ENCODE measurements at regions not wholly inside any gene's neighbourhood (a gene's known extent, or its start where the extent isn't known, plus 50 kb on each side); places are given as distances from the start of the nearest gene placed in this dataset.

DNA sequence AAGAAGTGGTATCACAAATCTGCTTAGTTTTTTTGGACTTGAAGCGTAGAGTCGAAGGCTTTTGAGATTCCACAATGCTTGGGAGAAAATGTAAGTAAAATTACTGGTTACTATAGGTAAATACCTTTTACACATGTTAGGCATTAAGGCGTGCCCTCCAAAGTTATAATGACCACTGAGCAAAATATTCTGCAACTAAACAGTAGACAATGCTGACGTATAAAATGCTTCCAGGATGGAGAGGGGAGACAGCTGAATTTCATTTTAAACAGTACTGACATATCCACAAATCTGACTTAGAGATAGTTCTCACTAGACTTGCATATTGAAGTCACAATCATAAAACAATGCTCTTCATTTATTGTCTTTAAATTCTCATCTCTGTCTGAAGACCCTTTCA lies 144.5 kb upstream of the DCN start:
- DNase-seq, result no peak

DNA sequence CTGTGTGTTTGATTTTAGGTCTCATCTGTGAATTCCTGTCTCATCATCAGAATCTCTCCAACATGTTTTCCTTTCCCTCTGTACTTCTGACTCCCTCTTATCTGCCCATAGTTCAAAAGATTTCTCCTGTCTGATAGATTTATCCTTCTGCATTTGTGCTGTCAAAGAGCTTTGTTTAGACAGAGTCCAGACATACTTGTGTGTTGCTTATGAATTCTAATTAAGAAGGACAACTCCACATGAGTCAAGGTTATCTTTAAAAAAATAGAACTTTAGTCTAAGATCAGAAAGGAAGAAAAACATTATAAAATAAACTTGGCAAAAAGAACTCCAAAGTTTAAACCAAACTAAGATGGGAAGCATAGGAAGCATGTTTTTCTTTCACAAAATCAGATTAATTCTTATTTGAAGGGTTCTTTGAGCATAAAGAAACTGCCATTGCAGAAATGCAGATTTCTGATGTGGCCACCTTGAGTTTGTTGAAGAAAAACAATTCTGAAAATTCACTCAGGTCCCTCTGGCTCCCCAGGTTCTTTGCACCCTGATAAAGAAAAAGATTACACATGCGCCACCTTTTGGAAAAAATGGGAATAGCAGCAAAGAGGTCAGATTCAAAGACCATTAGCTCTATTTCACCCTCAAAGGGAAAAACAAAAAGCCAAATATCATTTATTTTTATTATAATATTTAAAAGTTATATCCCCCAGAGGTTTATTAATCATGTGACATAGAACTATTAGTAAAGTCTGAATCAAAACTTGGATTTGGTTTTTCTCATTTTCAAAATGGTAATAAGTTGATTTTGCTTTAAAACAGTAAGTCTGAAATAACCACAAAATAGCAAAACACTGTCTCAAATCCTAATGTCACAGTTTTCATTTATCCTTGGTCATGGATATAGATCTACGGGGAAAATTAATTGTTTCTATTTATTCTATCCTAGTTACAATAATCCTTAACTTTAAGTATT lies 143.7 kb upstream of the DCN start:
- DNase-seq, result peak; percentile 20

DNA sequence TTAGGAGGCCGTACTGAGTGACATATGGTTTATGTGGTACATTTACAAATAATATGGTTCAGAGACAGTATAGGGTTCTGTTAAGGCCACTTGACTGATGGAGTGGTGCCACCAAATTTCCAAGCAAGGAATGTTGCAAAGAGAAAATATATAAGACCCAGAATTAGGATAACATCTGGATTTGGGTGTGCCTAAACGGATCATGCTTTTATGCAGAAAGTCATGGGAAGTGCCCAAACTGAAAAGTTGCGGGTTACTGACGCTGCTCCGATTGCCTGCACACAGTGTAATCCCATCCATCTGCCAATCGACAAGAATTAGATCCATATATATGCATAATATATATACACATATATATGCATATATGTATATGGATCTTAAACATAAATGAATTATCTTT lies 138.4 kb upstream of the DCN start:
- no peak for DNase-seq

DNA sequence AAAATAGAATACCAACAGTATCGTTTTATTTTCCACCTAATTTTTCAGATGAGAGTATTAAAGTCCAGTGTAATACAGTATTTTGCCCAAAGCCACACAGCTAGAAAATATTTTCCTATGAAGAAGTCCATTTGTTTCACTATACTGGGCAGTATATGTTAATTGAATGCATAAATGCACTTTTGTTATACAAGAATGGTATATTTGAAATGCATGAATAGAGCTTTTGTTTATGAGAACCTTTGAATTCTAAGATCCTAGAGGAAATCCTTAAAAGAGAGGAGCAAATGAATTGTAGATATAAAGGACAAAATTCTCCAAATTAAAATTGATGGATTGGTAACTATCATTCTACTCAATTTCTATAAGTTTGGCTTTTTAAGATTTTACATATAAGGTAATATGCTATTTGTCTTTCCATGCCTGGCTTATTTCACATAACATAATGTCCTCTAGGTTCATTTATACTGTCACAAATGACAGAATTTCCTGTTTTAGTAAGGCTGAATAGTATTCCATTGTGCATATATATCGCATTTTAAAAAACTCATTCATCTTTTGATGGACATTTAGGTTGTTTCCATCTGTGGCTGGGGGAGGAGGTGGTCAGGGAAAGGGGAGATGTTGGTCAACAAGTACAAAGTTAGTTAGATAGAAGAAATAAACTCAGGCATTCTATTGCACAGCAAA lies 136.6 kb upstream of the DCN start:
- no peak for DNase-seq

DNA sequence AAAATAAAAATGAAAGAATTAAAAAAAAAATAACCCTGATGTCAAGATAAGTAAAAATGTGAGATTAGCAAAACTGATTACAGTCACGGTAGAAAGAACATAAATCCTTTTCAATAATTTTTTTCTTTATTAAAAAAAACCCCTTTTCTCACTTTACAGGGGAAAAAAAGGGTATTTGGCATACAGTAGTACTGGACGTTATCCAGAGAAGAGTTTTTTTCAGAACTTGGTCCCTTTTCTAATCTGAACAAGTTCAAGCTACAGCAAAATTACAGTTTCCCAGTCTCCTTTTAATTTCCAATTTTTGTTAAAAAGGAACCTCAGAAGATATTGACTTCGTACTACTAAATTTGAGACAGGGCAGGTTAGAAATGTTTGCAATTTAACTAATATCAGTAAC lies 134.7 kb upstream of the DCN start:
- DNase-seq, result no peak

DNA sequence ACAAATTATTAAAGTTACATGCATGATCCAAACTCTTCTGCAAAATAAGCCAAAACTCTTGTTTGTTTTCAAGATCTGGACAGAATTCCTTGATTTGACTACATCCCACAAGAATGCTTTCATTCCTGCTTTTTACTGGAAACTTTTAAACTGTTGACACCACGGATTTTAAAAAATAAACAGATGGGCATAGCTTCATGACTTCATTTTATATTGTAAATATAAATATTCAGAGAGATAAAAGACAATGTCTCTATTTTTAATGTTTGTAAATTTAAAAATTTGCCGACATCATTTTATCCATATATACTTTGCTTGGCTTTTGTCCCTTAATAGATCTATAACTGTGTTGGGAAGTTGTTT lies 134.3 kb upstream of the DCN start:
- DNase-seq, result no peak

DNA sequence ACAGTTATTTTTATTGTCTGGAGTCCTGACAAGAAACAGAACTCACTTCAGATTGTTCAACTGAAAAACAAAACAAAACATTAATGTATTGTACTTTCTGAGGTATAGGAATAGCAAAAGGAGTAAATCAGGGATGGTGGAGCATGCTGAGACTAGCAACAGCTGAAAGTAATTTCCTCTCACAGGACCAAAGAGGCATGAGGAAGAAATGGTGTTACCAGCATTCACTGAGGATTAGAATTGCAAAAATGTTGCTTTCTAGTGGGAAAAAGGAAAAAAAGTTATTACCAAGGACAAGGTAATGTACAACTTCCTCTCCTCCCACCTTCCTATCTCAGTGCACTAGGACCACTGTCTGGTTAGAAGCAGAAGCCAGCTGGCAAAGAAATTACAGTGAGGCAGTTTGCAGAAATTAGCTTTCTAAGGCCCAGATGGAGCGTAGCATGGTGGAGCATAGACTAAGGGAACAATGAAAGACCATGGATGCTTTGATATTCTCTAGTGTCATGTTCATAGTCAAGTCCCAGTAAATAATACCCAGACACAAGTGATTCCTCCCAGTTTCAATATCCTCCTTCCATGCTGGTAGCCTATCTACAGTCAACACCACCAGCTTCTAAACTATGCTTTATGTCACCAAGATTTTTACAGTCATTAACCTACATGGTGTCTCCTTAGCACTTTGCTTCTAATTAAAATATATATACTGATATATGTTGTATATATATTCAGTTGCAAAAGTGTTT lies 133.7 kb upstream of the DCN start:
- DNase-seq, result no peak

DNA sequence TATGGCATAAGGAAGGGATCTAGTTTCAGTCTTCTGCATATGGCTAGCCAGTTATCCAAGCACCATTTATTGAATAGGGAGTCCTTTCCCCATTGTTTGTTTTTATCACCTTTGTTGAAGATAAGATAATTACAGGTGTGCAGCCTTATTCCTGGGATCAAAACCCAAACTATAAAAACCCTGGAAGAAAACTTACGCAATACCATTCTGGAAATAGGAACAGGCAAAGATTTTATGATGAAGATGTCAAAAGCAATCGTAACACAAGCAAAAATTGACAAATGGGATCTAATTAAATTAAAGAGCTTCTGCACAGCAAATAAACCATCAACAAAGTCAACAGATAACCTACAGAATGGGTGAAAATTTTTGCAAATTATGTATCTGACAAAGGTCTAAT lies 128.5 kb upstream of the DCN start:
- DNase-seq, result no peak

DNA sequence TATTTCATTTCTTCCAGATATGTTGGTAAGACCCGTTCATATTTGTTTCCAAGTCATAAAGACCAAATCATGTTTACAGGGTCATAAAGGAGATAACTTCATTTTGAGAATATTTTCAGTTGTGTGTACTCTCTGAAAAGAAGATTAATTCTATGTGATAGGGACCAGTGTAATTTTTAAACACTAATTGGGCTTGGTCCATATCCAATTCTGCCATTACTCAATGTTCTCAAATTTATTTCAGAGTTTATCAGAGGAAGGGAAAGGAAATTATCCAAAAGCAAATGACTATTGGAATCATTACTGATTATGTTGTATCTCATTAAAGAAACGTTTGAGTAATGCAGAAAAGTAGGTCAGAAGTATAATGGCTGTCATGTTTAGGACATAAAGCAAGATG lies 126.8 kb upstream of the DCN start:
- DNase-seq, result no peak

DNA sequence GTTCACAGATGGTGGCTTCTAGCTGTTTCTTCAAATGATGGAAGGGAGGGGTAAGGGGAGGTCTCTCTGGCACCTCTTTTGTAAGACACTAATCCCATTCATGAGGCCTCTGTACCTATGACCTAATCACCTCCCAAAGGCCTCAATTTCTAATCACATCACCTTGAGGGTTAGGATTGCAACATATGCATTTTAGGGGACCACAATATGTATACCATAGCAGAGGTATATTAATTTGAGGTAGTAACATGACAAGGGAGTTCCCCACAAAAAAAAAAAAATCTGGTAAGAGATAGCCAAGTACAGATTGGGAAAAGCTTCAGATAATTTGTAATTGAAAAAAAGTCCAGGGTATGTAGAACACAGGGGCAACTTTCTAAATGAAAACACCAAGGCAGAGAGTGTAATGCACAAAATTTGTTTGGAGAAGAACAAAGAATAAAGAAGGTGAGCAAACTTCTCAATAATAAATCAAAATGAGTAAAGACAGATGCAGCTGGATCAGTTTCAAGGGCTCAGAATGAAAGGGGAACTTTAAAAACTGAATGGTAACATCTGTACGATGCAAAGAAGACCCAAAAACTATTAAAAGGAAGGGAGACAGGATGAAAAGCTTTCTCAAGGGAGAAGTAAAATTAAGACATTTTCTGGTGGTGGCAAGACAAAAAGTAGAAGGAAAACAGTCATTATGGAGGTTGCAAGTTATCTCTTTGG lies 125.5 kb upstream of the DCN start:
- DNase-seq, result no peak

DNA sequence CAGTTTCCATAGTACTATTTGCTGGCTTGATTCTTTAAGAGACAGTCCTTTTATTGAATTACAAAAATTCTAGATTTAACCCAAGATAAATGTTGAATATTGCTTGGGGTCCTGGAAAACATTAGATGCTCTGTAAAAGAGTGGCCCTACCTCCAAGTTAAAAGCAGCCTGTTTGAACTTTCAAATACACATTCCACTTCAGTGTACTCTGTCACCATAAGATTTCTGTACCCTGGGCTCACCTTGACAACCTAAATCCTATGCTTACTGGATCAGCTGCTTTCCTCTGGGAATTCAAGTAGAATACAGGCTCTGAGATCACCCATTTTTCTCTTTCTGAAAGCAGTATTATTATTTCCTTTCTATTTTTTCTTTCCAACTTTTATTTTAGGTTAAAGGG lies 107.7 kb upstream of the DCN start:
- no peak for DNase-seq

DNA sequence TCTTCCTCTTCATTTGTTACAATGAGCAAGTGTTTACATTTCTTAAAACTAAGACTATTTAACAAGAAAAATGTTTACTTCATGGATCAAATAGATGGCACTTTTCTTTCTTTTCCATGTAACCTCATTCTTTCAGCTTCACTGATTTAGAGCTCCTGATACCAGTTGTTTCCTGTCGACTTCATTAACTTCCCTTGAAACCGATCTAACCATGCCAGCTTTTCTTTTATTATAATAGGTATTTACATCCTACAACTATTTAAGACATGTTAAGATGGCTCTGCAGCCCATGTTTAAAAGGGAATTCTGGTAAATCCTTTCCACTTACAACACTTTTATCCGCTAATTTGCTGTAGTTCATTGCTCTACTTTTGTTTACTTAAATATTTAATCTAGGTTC lies 107.3 kb upstream of the DCN start:
- DNase-seq, result no peak

DNA sequence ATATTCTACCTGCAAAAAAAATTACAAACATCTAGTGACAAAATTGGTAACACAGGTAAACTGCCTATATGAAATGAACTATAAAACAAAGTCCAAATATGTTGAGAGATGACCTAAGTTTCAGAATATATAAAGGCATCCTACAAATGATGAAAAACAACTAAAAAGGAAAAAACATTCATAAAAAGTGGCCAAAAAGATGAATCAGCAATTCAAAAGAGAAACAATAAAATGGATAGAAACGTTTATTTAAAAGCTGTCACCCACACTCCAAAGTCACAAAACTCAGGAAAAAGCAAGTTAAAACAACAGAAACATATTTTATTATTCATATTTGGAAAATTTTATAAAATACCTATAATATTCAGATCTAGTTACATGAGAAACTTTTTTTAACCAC lies 106.5 kb upstream of the DCN start:
- no peak for DNase-seq

DNA sequence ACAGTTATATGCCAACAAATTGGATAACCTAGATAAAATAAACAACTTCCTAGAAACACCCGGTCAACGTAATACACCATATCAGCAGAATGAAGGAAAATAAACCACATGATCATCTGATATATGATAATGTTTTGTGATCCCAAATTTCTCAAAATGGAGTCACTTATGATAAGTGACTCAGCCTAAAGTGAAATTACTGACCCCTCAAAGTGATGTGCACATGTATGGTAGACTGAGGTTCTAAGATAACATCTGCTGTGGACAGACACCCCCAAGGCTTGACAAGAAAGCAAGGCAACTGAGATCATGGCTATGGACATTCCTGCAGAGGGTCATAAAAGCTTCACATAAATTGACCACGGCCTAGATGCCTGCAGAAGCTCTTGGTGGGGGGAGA lies 105.1 kb upstream of the DCN start:
- DNase-seq, result no peak

DNA sequence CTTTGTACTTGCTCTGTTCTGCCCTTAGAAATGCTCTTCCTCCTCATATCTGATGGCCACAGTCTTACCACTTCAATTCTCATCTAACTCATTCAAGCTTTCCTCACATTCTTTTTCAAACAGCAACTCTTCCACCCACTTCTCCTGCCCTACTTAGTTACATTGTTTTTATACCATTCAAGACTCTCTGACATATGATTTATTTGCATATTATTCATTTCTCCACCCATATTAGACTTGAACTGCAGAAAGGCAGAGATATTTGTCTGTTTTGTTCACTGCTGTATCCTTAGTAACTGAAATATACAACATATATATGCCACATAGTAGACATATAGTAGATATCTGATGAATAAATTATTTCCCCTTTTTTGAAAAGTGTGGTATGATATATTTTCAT lies 95.5 kb upstream of the DCN start:
- DNase-seq, result no peak

DNA sequence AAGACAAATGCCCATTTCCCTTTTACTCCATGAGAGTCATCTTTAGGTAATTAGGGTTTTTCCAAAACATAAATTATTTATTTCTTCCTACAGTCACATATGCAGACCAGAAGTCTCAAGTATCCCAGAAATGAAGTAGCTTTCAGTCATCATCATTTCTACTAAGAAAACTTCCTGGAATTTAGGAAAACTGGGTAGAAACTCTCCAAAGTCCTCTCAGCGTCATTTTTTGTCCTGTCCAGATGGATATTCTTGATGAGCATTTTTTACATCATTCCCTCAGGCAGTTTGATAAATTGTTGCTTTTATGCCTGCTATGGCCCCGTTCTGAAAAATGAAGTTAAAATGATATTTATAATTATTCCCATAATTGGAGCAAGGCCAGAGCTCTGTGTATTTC lies 93.9 kb upstream of the DCN start:
- DNase-seq, result no peak

DNA sequence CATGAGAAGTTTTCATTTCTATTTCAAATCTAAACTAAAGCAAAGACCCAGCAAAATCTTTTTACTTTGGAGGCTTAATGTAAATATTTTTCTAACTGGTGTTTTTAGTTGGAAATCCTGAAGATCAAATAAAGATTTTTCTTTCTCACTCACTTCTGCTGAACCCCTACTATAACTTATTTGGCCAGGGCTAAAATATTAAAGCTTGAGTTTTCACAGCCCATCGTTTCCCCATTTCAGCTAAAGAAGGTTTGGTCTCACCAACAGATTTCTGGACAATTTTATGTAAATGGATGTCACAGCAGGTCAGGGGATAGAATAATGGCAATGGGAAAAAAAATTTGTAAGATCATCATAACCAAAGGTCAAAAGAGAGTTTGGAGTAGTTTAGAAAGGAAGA lies 92.7 kb upstream of the DCN start:
- DNase-seq, result no peak

DNA sequence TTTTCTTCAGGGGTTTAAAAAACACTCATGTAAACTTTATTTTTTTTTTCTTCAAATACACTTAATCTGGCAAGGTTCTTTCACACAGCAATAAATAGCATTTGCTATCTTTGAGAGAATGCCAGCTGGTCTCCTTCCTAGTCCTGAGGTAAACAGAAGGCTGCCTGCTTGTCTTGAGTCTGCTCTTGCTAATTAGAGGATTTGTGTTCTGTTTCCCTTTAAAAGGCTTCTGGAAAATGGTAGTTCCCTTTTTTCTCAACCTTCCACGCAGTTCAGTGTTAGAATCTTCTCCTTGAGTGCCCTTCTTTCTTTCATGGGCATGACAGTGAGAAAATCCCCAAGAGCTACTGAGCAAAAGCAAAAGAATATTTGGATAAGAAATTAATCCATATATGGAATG lies 92.3 kb upstream of the DCN start:
- no peak for DNase-seq

DNA sequence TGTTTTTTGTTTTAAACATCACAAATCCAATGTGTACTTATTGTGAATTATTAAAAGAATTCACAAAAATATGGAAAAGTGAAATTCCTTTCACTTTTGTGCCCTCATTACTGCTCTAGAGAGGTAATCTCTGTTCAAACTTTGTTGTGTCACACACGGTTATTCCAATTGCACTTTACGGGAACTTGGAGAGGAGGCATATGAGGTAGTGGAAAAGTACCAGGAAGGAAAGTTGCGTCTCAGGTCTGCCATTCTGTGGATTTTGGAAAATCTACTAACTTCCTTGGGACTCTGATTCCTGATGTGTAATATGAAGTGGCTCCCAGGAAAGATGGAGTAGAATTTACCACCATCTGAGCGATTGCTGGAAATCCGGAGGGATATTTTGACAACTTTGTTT lies 90.9 kb upstream of the DCN start:
- no peak for DNase-seq

DNA sequence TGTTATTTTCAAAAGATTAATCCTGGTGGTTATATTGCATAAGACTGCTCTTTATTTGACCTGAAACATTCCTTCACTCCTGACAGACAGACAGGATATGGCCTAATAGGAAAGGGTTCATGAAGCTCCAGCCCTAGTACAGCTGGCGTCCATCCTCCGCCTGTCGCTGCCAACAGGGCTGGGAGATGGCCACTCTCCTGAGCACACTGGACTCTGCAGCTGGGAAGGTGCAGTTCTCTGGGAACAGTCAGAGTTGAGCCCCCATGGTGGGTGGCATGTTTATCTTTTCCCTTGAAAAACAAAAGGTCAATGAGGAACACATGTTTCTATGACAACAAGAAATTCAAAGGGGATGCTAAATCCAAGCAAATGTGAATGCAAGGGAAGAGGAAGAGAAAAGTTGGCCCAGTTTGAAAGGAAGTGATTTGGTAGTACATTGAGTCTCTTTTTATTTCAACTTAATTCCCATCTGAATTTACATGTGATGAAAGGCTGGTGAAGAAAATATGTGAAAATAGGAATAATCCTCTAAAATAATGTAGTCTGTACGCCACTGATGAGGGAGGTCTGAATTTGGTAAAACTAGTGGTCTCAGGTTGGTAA lies 89.9 kb upstream of the DCN start:
- DNase-seq, result no peak

DNA sequence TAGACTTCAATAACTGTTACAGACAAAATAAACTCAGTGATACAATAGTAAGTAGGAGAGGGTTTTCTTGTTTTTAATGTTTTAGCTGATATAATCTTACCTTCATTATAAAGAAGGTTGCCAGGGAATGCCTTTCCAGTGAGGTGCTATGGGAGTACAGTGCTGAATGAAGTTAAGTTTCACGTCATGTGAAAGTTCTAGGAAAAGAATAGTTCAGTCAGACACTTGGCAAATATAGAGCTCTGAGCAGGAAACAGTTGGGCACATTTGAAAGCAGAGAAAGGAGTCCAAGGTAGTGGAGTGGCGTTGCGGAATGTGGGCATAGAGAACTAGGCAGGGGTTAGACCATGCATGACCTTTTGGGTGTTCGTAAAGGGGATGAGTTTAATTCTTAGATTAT lies 88.6 kb upstream of the DCN start:
- DNase-seq, result no peak

DNA sequence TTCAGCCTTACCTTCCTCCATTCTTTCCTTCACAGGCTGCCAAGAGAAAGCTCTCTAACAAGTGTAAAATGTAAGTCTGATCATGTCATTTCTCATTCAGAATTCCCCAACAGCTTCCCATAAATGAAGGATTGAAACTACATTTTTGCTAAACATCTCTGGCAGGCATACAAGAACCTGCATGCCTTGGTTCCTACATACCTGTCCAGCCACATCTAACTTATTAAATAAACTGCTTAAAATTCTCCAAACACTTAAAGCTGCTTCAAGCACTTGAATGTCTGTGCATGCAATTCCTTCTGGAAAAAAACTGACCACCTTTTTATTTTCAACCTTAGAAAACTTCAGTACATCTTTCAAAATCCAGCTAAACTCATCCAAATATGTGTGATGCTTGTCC lies 84.4 kb upstream of the DCN start:
- no peak for DNase-seq

DNA sequence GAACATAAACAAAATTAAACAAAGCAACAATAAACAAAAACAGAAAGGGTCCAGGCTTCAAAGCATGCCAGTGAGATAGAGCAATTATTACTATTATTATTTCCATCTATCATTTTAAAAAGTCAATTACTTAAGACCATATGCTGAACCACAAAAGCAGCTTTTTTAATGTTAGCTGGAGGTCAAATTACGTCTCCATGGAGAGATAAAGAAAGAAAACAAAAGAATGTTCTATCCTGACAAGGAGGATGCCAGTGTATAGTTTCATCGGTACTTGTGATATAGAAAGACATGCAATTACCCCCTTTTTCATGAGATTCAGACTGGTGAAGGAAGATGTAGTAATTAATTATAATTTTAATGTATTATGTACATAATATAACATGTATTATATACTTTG lies 81.6 kb upstream of the DCN start:
- no peak for DNase-seq

Measured in NCI-H1436 (cell line).